B cell (primary cell): ENCODE measurements at regions not wholly inside any gene's neighbourhood (a gene's known extent, or its start where the extent isn't known, plus 50 kb on each side); places are given as distances from the start of the nearest gene placed in this dataset.

ENCODE experiments used
- ATAC-seq: fragments of 200-7000 bp; cut with Tn5 transposase; one replicate; pipeline ENCODE4 v1.10.0; 2021; ENCODE audit warnings: low read depth, mild to moderate bottlenecking, moderate number of reproducible peaks, moderate library complexity
- CTCF ChIA-PET: fragments of 350-600 bp; sonication (Branson Sonifier 250); formaldehyde crosslinking; loops from one replicate; lab custom pipeline; 2021; ENCODE audit warnings: antibody characterized with exemption, inconsistent platforms; lab: Charles Lee
- POLR2A ChIA-PET: fragments of 350-600 bp; sonication (Branson Sonifier 250); formaldehyde crosslinking; loops from one replicate; lab custom pipeline; 2021; ENCODE audit warnings: antibody characterized with exemption; lab: Charles Lee
- DNase-seq: peaks from one replicate; pipeline ENCODE4 v3.0.0; 2013
- H2AFZ ChIP-seq: 2 replicates; pipeline ENCODE4 v1.6.1; 2012; ENCODE audit warnings: mild to moderate bottlenecking, low read depth, low read length; ENCODE audit not compliant: insufficient read depth, poor library complexity, severe bottlenecking
- H3K27ac ChIP-seq, 2 donors: 1 replicate in 1 of 2; 2 replicates in 1 of 2; pipeline ENCODE4 v1.5.1; 2012 to 2013; ENCODE audit warnings: low read length in 2 of 2, mild to moderate bottlenecking in 2 of 2, moderate library complexity in 1 of 2
- H3K27me3 ChIP-seq, 4 experiments: fragments of 200-600 bp in 1 of 4; sonication (generic) in 1 of 4; replicated peaks in 1 of 4; 1 replicate in 2 of 4; 2 replicates in 2 of 4; pipeline versions ENCODE4 v1.6.1 to v1.7.0; 2013 to 2016; ENCODE audit warnings: low read length in 3 of 4, mild to moderate bottlenecking in 2 of 4, mixed read lengths in 1 of 4, moderate library complexity in 1 of 4; ENCODE audit not compliant: insufficient read depth in 4 of 4, control insufficient read depth in 3 of 4; ENCODE audit errors: control extremely low read depth in 1 of 4
- H3K36me3 ChIP-seq, 2 experiments: replicated peaks in 1 of 2; 1 replicate in 1 of 2; 2 replicates in 1 of 2; pipeline versions ENCODE4 v1.6.1 to v1.7.1; 2013; ENCODE audit warnings: low read length in 1 of 2; ENCODE audit not compliant: insufficient read depth in 2 of 2, control insufficient read depth in 1 of 2; ENCODE audit errors: control extremely low read depth in 1 of 2, extremely low read depth in 1 of 2
- H3K4me1 ChIP-seq, 2 donors: fragments of 200-600 bp in 1 of 2; sonication (generic) in 1 of 2; 1 replicate in 1 of 2; 2 replicates in 1 of 2; pipeline versions ENCODE4 v1.5.1 to v1.6.1; 2013 to 2017; ENCODE audit warnings: low read length in 2 of 2; ENCODE audit not compliant: control insufficient read depth in 2 of 2, insufficient read depth in 2 of 2
- H3K4me2 ChIP-seq: replicated peaks from 2 replicates; pipeline ENCODE3; 2012; ENCODE audit warnings: mild to moderate bottlenecking, low read depth, low read length; ENCODE audit not compliant: poor library complexity, severe bottlenecking
- H3K4me3 ChIP-seq, 5 experiments: fragments of 200-600 bp in 1 of 5; sonication (generic) in 1 of 5; 1 replicate in 3 of 5; 2 replicates in 2 of 5; pipeline versions ENCODE4 v1.5.1 to v1.7.0; 2011 to 2016; ENCODE audit warnings: low read length in 4 of 5, mild to moderate bottlenecking in 4 of 5, low read depth in 2 of 5, control low read depth in 1 of 5, moderate library complexity in 1 of 5; ENCODE audit not compliant: insufficient read depth in 1 of 5; ENCODE audit errors: control extremely low read depth in 1 of 5, extremely low read depth in 1 of 5
- H3K79me2 ChIP-seq: fragments of 200-600 bp; sonication (generic); one replicate; pipeline ENCODE4 v1.6.0; 2016; ENCODE audit warnings: low read length; ENCODE audit not compliant: control insufficient read depth, insufficient read depth
- H3K9ac ChIP-seq: fragments of 200-600 bp; sonication (generic); 2 replicates; pipeline ENCODE4 v1.6.1; 2017; ENCODE audit warnings: mild to moderate bottlenecking, low read length, moderate library complexity
- H3K9me3 ChIP-seq, 3 donors: one replicate each; pipeline versions ENCODE4 v1.6.1 to v1.7.1; 2013; ENCODE audit warnings: low read length in 2 of 3; ENCODE audit not compliant: control insufficient read depth in 2 of 3, insufficient read depth in 1 of 3; ENCODE audit errors: control extremely low read depth in 1 of 3
- H4K20me1 ChIP-seq: 2 replicates; pipeline ENCODE4 v1.6.0; 2012; ENCODE audit warnings: mild to moderate bottlenecking, low read length; ENCODE audit not compliant: insufficient read depth, control insufficient read depth, poor library complexity, severe bottlenecking
- H3K27ac Mint-ChIP-seq: one replicate; pipeline ENCODE4 v1.8.0; 2021; ENCODE audit warnings: mixed read lengths
- H3K27me3 Mint-ChIP-seq: one replicate; pipeline ENCODE4 v1.8.0; 2021; ENCODE audit warnings: mixed read lengths
- H3K4me1 Mint-ChIP-seq: one replicate; pipeline ENCODE4 v1.8.0; 2021; ENCODE audit warnings: mixed read lengths
- H3K4me3 Mint-ChIP-seq: one replicate; pipeline ENCODE4 v1.8.0; 2021; ENCODE audit warnings: mixed read lengths
- H3K9me3 Mint-ChIP-seq: one replicate; pipeline ENCODE4 v1.8.0; 2022; ENCODE audit warnings: mixed read lengths; ENCODE audit not compliant: insufficient read depth
- CTCF ChIP-seq: fragments of 200-600 bp; IDR thresholded peaks from one replicate; pipeline ENCODE4 v1.8.0; 2022; ENCODE audit warnings: antibody characterized with exemption, mild to moderate bottlenecking
- EZH2 ChIP-seq: IDR thresholded peaks from 2 replicates; pipeline ENCODE4 v1.6.1; 2012; ENCODE audit warnings: borderline replicate concordance, low read depth, mild to moderate bottlenecking, moderate library complexity, low read length; ENCODE audit not compliant: insufficient read depth, poor library complexity, severe bottlenecking
- WGBS: methylation state at CpG from one replicate; pipeline ENCODE4 v1.1.5; 2013; ENCODE audit warnings: missing lambda C conversion rate; ENCODE audit not compliant: insufficient coverage; 5-methylcytosine and 5-hydroxymethylcytosine counted together
- intact Hi-C: fragments of 100-400 bp; cut with micrococcal nuclease; formaldehyde crosslinking; loops from one replicate; pipeline ENCODE4 v1.10.0; 2022

GRCh38 chr6:139742671-139743070, 368.2 kb upstream of the CITED2 start:
- Histone ChIP-seq H3K9me3 (no peaks in the 10 kb centered on the region), H3K27me3 (no peaks in the 10 kb centered on the region), H3K36me3 (no peaks in the 10 kb centered on the region), H4K20me1 (no peaks in the 10 kb centered on the region), H3K4me1 (no peaks in the 10 kb centered on the region), H3K9ac (no peak overlapping the region), H3K79me2 (no peaks in the 10 kb centered on the region), H3K4me3 (no peak overlapping the region), H3K27ac (no peak overlapping the region), H2AFZ (no peak overlapping the region), H3K4me2 (no peak overlapping the region)
- intact Hi-C loops = no loop called here
- DNase-seq (no peak), ATAC-seq (no peak)
- no CpG with 5 or more reads among the region's 1 CpG for WGBS
- CTCF ChIA-PET = no interaction called here
- POLR2A ChIA-PET = no interaction called here
- H3K9me3 Mint-ChIP-seq = no peaks in the 10 kb centered on the region
- H3K4me1 Mint-ChIP-seq = no peaks in the 10 kb centered on the region
- H3K27ac Mint-ChIP-seq = no peak overlapping the region
- no peak overlapping the region for H3K4me3 Mint-ChIP-seq
- peaks cover 2% of the 10 kb centered on the region for H3K27me3 Mint-ChIP-seq
- TF ChIP-seq CTCF (no peak), EZH2 (no peak)

- ATAC-seq (no peak), DNase-seq (no peak)
- Histone ChIP-seq H3K9me3 (no peaks in the 10 kb centered on the region), H3K9ac (no peak overlapping the region), H2AFZ (no peak overlapping the region), H3K27me3 (no peaks in the 10 kb centered on the region), H4K20me1 (no peaks in the 10 kb centered on the region), H3K4me3 (no peak overlapping the region), H3K4me1 (no peaks in the 10 kb centered on the region), H3K4me2 (no peak overlapping the region), H3K36me3 (no peaks in the 10 kb centered on the region), H3K79me2 (no peaks in the 10 kb centered on the region), H3K27ac (no peak overlapping the region)
- TF ChIP-seq CTCF = no peak
- TF ChIP-seq EZH2 = no peak
- peaks cover 2% of the 10 kb centered on the region for H3K27me3 Mint-ChIP-seq
- H3K4me3 Mint-ChIP-seq = no peak overlapping the region
- CTCF ChIA-PET = no interaction called here
- POLR2A ChIA-PET = no interaction called here
- intact Hi-C loops = no loop called here
- WGBS = no CpG with 5 or more reads among the region's 3 CpGs
- H3K9me3 Mint-ChIP-seq = no peaks in the 10 kb centered on the region
- no peaks in the 10 kb centered on the region for H3K4me1 Mint-ChIP-seq
- no peak overlapping the region for H3K27ac Mint-ChIP-seq
Measured at GRCh38 chr6:139738801-139739455, 364.5 kb upstream of the CITED2 start.
